NAMALWA (cell line): ENCODE measurements at regions not wholly inside any gene's neighbourhood (a gene's known extent, or its start where the extent isn't known, plus 50 kb on each side); places are given as distances from the start of the nearest gene placed in this dataset.

ENCODE experiments used
- DNase-seq: peaks from one replicate; pipeline ENCODE4 v3.0.0-alpha.2; 2015; ENCODE audit warnings: low spot score

GRCh38 chr14:101405171-101405883, 156.0 kb upstream of the DIO3 start:
- DNase-seq, result no peak

DNA sequence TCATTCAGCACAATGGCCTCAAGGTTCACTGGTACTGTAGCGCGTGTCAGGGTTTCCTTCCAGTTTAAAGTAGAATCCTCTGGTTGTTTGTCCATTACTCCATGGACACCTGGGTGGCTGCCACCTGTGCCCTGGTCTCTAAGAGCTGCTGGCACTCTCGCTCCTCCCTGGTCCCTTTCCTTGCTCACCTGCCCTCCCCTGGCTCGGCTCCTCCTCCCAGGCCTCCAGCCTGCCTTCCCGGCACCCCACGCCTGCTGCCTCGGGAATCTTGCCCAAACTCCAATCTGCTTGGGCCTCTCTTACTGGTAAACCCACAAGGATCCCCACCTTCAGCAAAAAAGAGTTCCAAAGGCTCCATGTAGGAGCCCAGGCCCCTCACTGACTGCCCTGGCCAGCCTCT, 154.4 kb upstream of the DIO3 start:
- DNase-seq, result no peak

DNA sequence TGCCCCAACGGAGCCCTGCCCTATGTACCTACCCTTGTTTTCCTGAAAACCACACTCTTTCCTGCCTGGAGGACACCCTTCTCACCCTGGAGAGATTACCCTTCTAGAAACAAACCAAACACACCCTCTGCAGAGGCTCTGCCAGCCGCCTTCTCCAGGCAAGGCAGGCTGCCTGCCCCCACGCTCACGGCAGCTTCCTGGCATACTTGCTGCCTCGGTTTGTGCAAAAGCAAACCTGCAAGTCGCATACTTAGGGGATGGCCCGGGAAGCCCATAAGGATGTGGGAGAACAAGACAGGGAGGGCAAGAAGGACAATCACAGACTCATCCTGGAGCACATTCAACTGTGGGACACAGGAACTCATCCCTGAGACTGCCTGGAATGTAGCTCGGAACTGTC, 154.0 kb upstream of the DIO3 start:
- no peak for DNase-seq

DNA sequence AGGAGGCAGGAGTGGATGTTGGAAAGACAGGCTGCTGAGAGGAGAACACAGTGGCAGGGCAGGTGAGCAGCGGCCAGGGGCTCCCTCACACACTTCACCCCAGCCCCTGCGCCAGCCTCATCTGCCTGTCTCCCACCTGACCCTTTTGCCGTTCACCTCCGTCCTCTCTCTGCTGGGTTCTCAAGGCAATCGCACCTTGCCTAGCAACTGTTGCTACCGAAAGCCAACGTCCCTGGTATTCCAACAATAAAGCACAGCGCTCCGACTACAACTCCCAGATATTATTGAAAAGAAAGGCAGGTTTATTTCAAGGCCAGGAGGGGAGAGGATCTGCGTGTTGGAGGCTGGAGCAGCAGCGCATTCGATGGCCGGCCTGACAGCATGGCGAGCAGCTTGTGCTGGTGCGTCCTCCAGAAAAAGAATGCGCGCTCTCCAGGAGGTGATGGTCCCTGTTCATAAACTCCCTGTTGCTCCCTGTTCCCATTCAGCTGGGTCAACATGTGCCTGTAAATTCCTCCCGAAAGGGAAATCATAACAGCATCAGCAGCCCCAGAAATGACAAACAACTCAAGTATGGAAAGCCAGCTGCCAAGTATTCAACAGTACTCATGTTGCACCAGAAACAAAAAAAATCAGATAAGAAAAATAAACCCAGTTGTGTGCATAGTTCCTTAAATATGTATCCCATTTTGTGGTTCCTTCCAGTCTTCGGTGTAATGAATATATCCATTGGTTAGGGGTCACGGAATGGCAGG, 153.0 kb upstream of the DIO3 start:
- no peak for DNase-seq

GRCh38 chr14:101409006-101409543, 152.2 kb upstream of the DIO3 start:
- DNase-seq, result no peak

- DNase-seq, result peak; percentile 49
Measured at GRCh38 chr14:101410126-101410525, 151.2 kb upstream of the DIO3 start.

DNA sequence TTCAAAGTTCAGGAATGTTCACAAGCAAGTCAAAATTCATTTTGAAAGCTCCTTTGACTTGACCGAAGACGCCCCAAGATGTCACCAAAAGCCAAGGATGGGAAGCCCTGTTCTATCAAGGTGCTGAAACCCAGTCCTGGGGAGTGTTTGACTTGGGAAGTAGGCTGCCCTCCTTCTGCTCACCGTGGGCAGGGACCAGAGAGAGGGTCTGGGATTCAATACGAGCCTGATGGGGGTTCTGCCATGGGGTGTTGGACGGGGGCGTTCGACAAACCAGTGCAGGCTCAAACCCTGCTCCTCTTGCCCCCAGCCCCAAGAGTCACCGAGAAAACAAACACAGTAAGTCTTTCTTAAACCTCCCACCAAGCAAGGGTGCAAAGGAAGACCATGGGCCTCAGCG, 150.1 kb upstream of the DIO3 start:
- no peak for DNase-seq

DNA sequence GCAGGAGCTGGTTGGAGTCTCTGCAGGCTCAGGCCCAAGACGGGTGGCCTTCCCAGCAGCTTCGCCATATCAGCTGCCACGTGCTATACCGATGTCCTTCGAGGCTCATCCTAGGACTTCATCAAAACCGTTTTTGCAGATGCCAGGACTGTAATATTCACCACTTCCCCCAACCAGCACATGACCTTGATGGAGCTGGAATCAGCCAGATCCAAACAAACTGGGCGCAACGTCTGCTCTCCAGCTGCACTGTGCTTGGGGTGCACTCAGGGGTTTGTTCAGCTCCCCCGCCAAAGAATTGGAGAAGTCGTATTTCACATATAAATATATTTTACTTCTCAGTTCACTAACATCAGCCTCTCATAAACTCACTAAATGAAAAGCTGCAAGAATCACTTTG, 149.5 kb upstream of the DIO3 start:
- no peak for DNase-seq

GRCh38 chr14:101412739-101413138, 148.6 kb upstream of the DIO3 start:
- no peak for DNase-seq

DNA sequence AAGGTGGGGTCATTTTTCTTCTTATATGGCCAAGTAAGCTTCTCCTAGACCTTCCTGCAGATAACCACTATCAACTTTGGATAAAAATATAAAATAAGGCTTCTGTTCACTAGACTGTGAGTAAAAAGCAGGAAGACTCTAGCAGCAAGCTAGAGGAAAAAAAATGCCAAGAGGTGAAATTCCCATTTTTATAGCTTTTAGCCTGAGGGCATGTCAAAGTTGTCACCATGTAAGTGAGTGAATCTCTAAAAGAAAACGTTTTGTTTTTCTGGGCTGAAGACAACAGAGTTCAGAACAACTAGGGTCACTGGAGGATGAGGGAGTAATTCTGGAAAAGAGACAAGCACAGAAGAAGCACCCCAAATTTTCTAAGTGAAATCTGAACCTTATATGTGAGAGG, 143.9 kb upstream of the DIO3 start:
- no peak for DNase-seq

GRCh38 chr14:101418601-101419000, 142.7 kb upstream of the DIO3 start:
- DNase-seq, result no peak

- no peak for DNase-seq
Measured at GRCh38 chr14:101426466-101426865, 134.8 kb upstream of the DIO3 start.

GRCh38 chr14:101428409-101428808, 132.9 kb upstream of the DIO3 start:
- no peak for DNase-seq

DNA sequence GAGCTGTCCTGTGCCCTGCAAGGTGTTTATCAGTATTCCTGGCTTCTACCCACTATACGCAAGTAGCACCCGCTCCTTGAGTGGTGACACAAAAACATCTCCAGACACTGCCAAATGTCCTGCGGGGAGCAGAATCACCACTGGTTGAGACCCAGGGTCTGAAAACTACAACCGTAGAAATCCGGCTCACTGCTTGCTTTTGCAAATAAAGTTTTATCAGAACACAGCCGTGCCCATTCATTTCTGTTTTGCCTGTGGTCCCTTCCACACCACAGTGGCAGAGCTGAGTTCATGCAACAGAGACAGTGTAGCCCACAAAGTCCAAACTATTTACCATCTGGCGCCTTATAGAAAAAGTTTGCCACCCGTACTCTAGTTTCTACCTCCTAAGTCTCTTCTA, 125.7 kb upstream of the DIO3 start:
- DNase-seq, result no peak

DNA sequence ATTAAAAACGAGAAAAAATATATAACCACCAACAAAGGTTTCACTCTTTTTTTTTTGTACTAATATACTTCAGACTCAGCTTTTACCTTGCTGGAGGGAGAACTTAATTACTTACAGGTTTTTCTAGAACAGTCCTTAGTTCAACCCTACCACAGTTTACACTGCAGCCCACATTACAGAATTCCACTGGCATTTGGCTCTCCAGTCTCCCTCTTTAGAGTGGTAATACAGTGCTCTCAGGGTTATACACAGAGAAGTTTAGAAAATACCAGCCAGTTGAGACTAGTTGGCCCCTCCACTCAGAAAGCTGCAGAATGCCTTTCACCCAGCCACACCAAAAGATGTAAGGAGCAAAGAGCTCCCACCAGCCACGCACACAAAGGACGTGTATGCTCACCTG, 122.3 kb upstream of the DIO3 start:
- DNase-seq, result no peak

DNA sequence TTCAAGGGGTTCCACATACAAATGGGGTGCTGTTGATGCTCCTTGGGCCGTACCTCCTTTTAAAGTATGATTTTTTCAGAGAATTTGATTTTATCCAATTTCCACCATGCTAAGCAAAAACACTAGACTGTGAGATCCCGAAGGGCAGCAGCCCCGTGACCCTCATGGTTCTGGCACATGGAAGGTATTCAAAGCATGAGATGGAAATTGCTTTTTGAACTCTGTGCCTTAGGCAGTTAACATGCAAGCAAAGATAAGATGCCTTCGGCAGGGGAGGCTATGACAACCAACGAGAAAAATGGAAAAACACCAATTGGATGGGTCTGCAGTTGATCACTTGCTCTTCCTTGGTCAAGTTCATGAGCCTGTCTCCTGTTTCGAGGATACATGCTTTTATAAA, 120.8 kb upstream of the DIO3 start:
- DNase-seq, result no peak

- no peak for DNase-seq
Measured at GRCh38 chr14:101441710-101442109, 119.6 kb upstream of the DIO3 start.

DNA sequence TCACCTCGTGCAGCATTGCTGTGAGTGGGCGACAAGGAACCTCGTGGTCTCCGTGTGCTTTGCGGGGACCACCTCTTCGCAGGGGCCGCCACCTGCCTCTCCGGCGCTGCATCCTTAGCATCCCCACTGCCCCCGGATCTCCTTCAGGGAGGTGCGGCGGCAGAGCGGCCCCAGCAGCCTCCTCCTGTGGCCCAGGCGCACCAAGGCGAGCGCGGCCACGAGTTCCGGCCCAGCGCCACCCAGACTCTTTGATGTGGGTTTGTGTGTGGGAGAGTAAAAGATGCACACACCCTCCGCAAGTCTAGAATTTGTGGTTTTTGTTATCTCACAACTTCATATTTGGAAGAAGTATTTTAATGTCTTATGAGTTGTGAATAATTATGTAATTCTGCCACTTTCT, 118.8 kb upstream of the DIO3 start:
- peak; percentile 44 for DNase-seq

- no peak for DNase-seq
Measured at GRCh38 chr14:101444116-101444515, 117.2 kb upstream of the DIO3 start.

DNA sequence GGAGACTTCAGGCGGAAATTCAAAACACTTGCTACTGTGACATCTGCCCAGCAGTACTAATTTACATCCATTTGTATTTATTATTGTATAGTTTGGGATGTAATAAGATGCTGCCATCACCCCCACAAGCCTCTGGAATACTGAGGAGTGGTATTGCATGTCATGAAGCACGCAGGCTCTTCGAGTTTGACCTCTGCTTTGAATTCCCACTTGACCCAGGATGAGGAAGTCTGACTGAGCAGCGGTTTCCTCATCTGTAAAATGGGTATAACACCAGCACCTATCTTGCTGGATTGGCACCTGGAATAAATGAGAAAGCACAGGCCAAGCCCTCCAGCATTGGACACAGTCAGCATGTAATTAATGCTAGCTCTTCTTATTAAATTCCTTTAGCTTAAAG, 116.0 kb upstream of the DIO3 start:
- no peak for DNase-seq

GRCh38 chr14:101446387-101446969, 114.8 kb upstream of the DIO3 start:
- DNase-seq, result no peak

- DNase-seq, result peak; percentile 66
Measured at GRCh38 chr14:101449114-101449513, 112.2 kb upstream of the DIO3 start.

GRCh38 chr14:101451166-101451565, 110.1 kb upstream of the DIO3 start:
- DNase-seq, result peak; percentile 19
